HepG2 (cell line): ENCODE measurements at regions not wholly inside any gene's neighbourhood (a gene's known extent, or its start where the extent isn't known, plus 50 kb on each side); places are given as distances from the start of the nearest gene placed in this dataset.

ENCODE experiments used
- ATF2 ChIP-seq: sonication (generic); formaldehyde crosslinking; IDR thresholded peaks from 2 replicates; pipeline ENCODE4 v1.4.0; 2020; ENCODE audit warnings: missing genetic modification reagents
- BRCA1 ChIP-seq: sonication (generic); formaldehyde crosslinking; IDR thresholded peaks from 2 replicates; pipeline ENCODE4 v1.4.0; 2020; ENCODE audit warnings: missing genetic modification reagents
- DNMT1 ChIP-seq: sonication (generic); formaldehyde crosslinking; IDR thresholded peaks from 2 replicates; pipeline ENCODE4 v1.5.1; 2020; ENCODE audit warnings: mild to moderate bottlenecking, missing genetic modification reagents
- KAT8 ChIP-seq: IDR thresholded peaks from 2 replicates; pipeline ENCODE4 v1.6.1; 2016; ENCODE audit warnings: missing genetic modification reagents, missing compliant biosample characterization
- POGZ ChIP-seq: sonication (generic); formaldehyde crosslinking; IDR thresholded peaks from 2 replicates; pipeline ENCODE4 v1.4.0; 2020; ENCODE audit warnings: mild to moderate bottlenecking, missing genetic modification reagents
- TAF1 ChIP-seq: sonication (generic); formaldehyde crosslinking; IDR thresholded peaks from 2 replicates; pipeline ENCODE4 v1.4.0; 2020; ENCODE audit warnings: missing genetic modification reagents
- TBP ChIP-seq: sonication (generic); formaldehyde crosslinking; IDR thresholded peaks from 2 replicates; pipeline ENCODE4 v1.5.0; 2020; ENCODE audit warnings: missing genetic modification reagents
- ZBTB10 ChIP-seq: sonication (generic); formaldehyde crosslinking; IDR thresholded peaks from 2 replicates; pipeline ENCODE4 v1.4.0; 2020; ENCODE audit warnings: missing genetic modification reagents, borderline replicate concordance
- ZBTB8A ChIP-seq: sonication (generic); formaldehyde crosslinking; IDR thresholded peaks from 2 replicates; pipeline ENCODE4 v1.4.0; 2020; ENCODE audit warnings: mild to moderate bottlenecking, low read depth, missing genetic modification reagents, borderline replicate concordance
- ZNF12 ChIP-seq: sonication (generic); formaldehyde crosslinking; IDR thresholded peaks from 2 replicates; pipeline ENCODE4 v1.5.0; 2020; ENCODE audit warnings: missing genetic modification reagents
- ZNF232 ChIP-seq: sonication (generic); formaldehyde crosslinking; IDR thresholded peaks from 2 replicates; pipeline ENCODE4 v1.4.0; 2020; ENCODE audit warnings: missing genetic modification reagents, borderline replicate concordance
- ZNF468 ChIP-seq: sonication (generic); formaldehyde crosslinking; IDR thresholded peaks from 2 replicates; pipeline ENCODE4 v1.8.0; 2022; ENCODE audit warnings: mild to moderate bottlenecking, moderate library complexity, missing genetic modification reagents
- ZNF687 ChIP-seq: sonication (generic); formaldehyde crosslinking; IDR thresholded peaks from 2 replicates; pipeline ENCODE4 v1.5.1; 2020; ENCODE audit warnings: mild to moderate bottlenecking, missing genetic modification reagents, moderate library complexity

- no peak for TF ChIP-seq ZNF232 (CRISPR knock-in tag)
- TF ChIP-seq DNMT1 (CRISPR knock-in tag): no peak
- TF ChIP-seq ZNF12 (CRISPR knock-in tag): no peak
- TF ChIP-seq BRCA1: no peak
- no peak for TF ChIP-seq POGZ (CRISPR knock-in tag)
- no peak for TF ChIP-seq ZBTB8A (CRISPR knock-in tag)
- TF ChIP-seq TAF1: no peak
- TF ChIP-seq ZNF687: no peak
- no peak for TF ChIP-seq ZBTB10
- no peak for TF ChIP-seq ZNF468 (CRISPR knock-in tag)
- no peak for TF ChIP-seq ATF2 (CRISPR knock-in tag)
- no peak for TF ChIP-seq KAT8 (CRISPR knock-in tag)
- TF ChIP-seq TBP (CRISPR knock-in tag): no peak
Measured at GRCh38 chr6:140671926-140672325, 1297.5 kb upstream of the CITED2 start.
